ENCODE measurements at regions not wholly inside any gene's neighbourhood (a gene's known extent, or its start where the extent isn't known, plus 50 kb on each side); places are given as distances from the start of the nearest gene placed in this dataset.
"Not testable (repeated sequence)": the region's sequence is repeated elsewhere in the genome, so short reads cannot be mapped to it uniquely, and the experiment has no call there.

GRCh38 chr2:207409517-207409916 is 120.2 kb upstream of the CREB1 start:
- DNase-seq (ENCODE audit: low read depth), result no peak

- DNase-seq (ENCODE audit: low read depth), result no peak
Observed at GRCh38 chr2:207412787-207413310, 116.9 kb upstream of the CREB1 start.

GRCh38 chr2:207413376-207413907 is 116.3 kb upstream of the CREB1 start:
- DNase-seq (ENCODE audit: low read depth), result no peak

GRCh38 chr2:207416111-207416510 is 113.7 kb upstream of the CREB1 start:
- no peak for DNase-seq (ENCODE audit: low read depth)

GRCh38 chr2:207416900-207417299 is 112.9 kb upstream of the CREB1 start:
- no peak for DNase-seq (ENCODE audit: low read depth)

GRCh38 chr2:207417301-207417718 is 112.5 kb upstream of the CREB1 start:
- DNase-seq (ENCODE audit: low read depth), result no peak

- no peak for DNase-seq (ENCODE audit: low read depth)
Observed at GRCh38 chr2:207418419-207418818, 111.3 kb upstream of the CREB1 start.

- no peak for DNase-seq (ENCODE audit: low read depth)
Observed at GRCh38 chr2:207419331-207419730, 110.4 kb upstream of the CREB1 start.

GRCh38 chr2:207421671-207422070 is 108.1 kb upstream of the CREB1 start:
- no peak for DNase-seq (ENCODE audit: low read depth)

GRCh38 chr2:207422380-207422779 is 107.4 kb upstream of the CREB1 start:
- DNase-seq (ENCODE audit: low read depth), result no peak

- peak; percentile 1 for DNase-seq (ENCODE audit: low read depth)
Observed at GRCh38 chr2:207423886-207424285, 105.9 kb upstream of the CREB1 start.

- no peak for DNase-seq (ENCODE audit: low read depth)
Observed at GRCh38 chr2:207427986-207428385, 101.8 kb upstream of the CREB1 start.

- DNase-seq (ENCODE audit: low read depth), result no peak
Observed at GRCh38 chr2:207428573-207428972, 101.2 kb upstream of the CREB1 start.

- no peak for DNase-seq (ENCODE audit: low read depth)
Observed at GRCh38 chr2:207432453-207432852, 97.3 kb upstream of the CREB1 start.

- no peak for DNase-seq (ENCODE audit: low read depth)
Observed at GRCh38 chr2:207434306-207434705, 95.5 kb upstream of the CREB1 start.

- no peak for DNase-seq (ENCODE audit: low read depth)
Observed at GRCh38 chr2:207434899-207435465, 94.8 kb upstream of the CREB1 start.

GRCh38 chr2:207437136-207437523 is 92.6 kb upstream of the CREB1 start:
- no peak for DNase-seq (ENCODE audit: low read depth)

GRCh38 chr2:207437524-207438143 is 92.1 kb upstream of the CREB1 start:
- DNase-seq (ENCODE audit: low read depth), result no peak

- DNase-seq (ENCODE audit: low read depth), result no peak
Observed at GRCh38 chr2:207438414-207439126, 91.2 kb upstream of the CREB1 start.

- not testable (repeated sequence) for DNase-seq (ENCODE audit: low read depth)
Observed at GRCh38 chr2:207439881-207440280, 89.9 kb upstream of the CREB1 start.

- no peak for DNase-seq (ENCODE audit: low read depth)
Observed at GRCh38 chr2:207444756-207445155, 85.0 kb upstream of the CREB1 start.

- DNase-seq (ENCODE audit: low read depth), result no peak
Observed at GRCh38 chr2:207446653-207447052, 83.1 kb upstream of the CREB1 start.

GRCh38 chr2:207448006-207448405 is 81.8 kb upstream of the CREB1 start:
- DNase-seq (ENCODE audit: low read depth), result no peak

Data from stimulated activated CD8-positive, alpha-beta memory T cell treated with anti-CD3 and anti-CD28 coated beads, Interleukin-12 subunit alpha, Interleukin-12 subunit beta, amount 100 ng/mL, for 1 hour (primary cell).